Endothelial cell of umbilical vein (primary cell): ENCODE measurements at regions not wholly inside any gene's neighbourhood (a gene's known extent, or its start where the extent isn't known, plus 50 kb on each side); places are given as distances from the start of the nearest gene placed in this dataset.

Experiments
- BruUV-seq: library from RNA; stranded (reverse); fragments of 400-500 nt; replicated peaks from 2 replicates; lab custom pipeline; 2021; lab: Mats Ljungman, UMichigan
- CTCF ChIA-PET: fragments of 300-600, 350-600 bp; sonication (Branson Sonifier 250); formaldehyde crosslinking; loops from one replicate; lab custom pipeline; 2021; ENCODE audit warnings: antibody characterized with exemption, inconsistent platforms; lab: Charles Lee
- POLR2A ChIA-PET: fragments of 300-600, 350-600 bp; sonication (Branson Sonifier 250); formaldehyde crosslinking; loops from one replicate; lab custom pipeline; 2021; ENCODE audit warnings: antibody characterized with exemption, inconsistent platforms; lab: Charles Lee
- DNase-seq: peaks from one replicate; pipeline ENCODE4 v3.0.0-alpha.2; 2011; ENCODE audit warnings: low read depth, low spot score
- FAIRE-seq: peaks from 2 replicates; lab custom pipeline; 2011; peaks lifted over from hg19 to GRCh38; lab: Jason Lieb, UNC
- H2AFZ ChIP-seq: 2 replicates; pipeline ENCODE4 v1.6.0; 2012; ENCODE audit warnings: low read depth, low read length, control low read depth, inconsistent platforms
- H3K27ac ChIP-seq: 2 replicates; pipeline ENCODE4 v1.5.1; 2011; ENCODE audit warnings: low read depth, mild to moderate bottlenecking, control low read depth, low read length, moderate library complexity; ENCODE audit not compliant: insufficient read depth
- H3K27me3 ChIP-seq, 2 experiments: 2 replicates each; pipeline versions ENCODE4 v1.6.0 to v1.6.1; 2011; ENCODE audit warnings: low read length in 2 of 2, mixed read lengths in 1 of 2; ENCODE audit not compliant: control insufficient read depth in 2 of 2, insufficient read depth in 2 of 2
- H3K36me3 ChIP-seq, 2 experiments: 2 replicates in 1 of 2; 3 replicates in 1 of 2; pipeline ENCODE4 v1.5.1; 2011; ENCODE audit warnings: low read length in 2 of 2, mild to moderate bottlenecking in 1 of 2, moderate library complexity in 1 of 2; ENCODE audit not compliant: control insufficient read depth in 2 of 2, insufficient read depth in 2 of 2; ENCODE audit errors: extremely low read depth in 1 of 2
- H3K4me1 ChIP-seq: 3 replicates; pipeline ENCODE4 v1.5.1; 2011; ENCODE audit warnings: mild to moderate bottlenecking, low read length; ENCODE audit not compliant: control insufficient read depth, insufficient read depth; ENCODE audit errors: extremely low read depth
- H3K4me2 ChIP-seq: 2 replicates; pipeline ENCODE4 v1.6.1; 2011; ENCODE audit warnings: low read length, control low read depth, mixed read lengths; ENCODE audit not compliant: insufficient read depth
- H3K4me3 ChIP-seq, 3 experiments: fragments of 200-600 bp in 1 of 3; sonication (generic), shearing (Covaris generic) in 1 of 3; replicated peaks in 1 of 3; 2 replicates each; pipeline ENCODE4 v1.5.1; 2011 to 2016; ENCODE audit warnings: control low read depth in 3 of 3, low read length in 3 of 3, mild to moderate bottlenecking in 2 of 3, inconsistent platforms in 1 of 3, low read depth in 1 of 3, moderate library complexity in 1 of 3; ENCODE audit not compliant: insufficient read depth in 1 of 3
- H3K79me2 ChIP-seq: 2 replicates; pipeline ENCODE4 v1.6.0; 2012; ENCODE audit warnings: low read length, inconsistent platforms; ENCODE audit not compliant: control insufficient read depth, insufficient read depth
- H3K9ac ChIP-seq: replicated peaks from 2 replicates; pipeline ENCODE3; 2011; ENCODE audit warnings: low read length, control low read depth; ENCODE audit not compliant: insufficient read depth; ENCODE audit errors: extremely low read depth
- H3K9me1 ChIP-seq: replicated peaks from 3 replicates; pipeline ENCODE4 v1.6.0; 2011; ENCODE audit warnings: mild to moderate bottlenecking, low read length; ENCODE audit not compliant: control insufficient read depth, insufficient read depth; ENCODE audit errors: extremely low read depth
- H3K9me3 ChIP-seq: replicated peaks from 2 replicates; pipeline ENCODE4 v1.5.1; 2012; ENCODE audit warnings: low read length, inconsistent platforms; ENCODE audit not compliant: control insufficient read depth, insufficient read depth
- H4K20me1 ChIP-seq: replicated peaks from 2 replicates; pipeline ENCODE3; 2011; ENCODE audit warnings: mild to moderate bottlenecking, low read length; ENCODE audit not compliant: control insufficient read depth, insufficient read depth; ENCODE audit errors: extremely low read depth
- EZH2 ChIP-seq: IDR thresholded peaks from 2 replicates; pipeline ENCODE4 v1.6.1; 2012; ENCODE audit warnings: borderline replicate concordance, low read depth, mild to moderate bottlenecking, moderate library complexity, low read length, inconsistent platforms; ENCODE audit not compliant: severe bottlenecking
- FOS ChIP-seq: IDR thresholded peaks from 2 replicates; pipeline ENCODE4 v1.6.1; 2011; ENCODE audit warnings: mild to moderate bottlenecking, low read length, moderate library complexity, borderline replicate concordance; ENCODE audit not compliant: insufficient read depth
- GATA2 ChIP-seq: IDR thresholded peaks from 2 replicates; pipeline ENCODE4 v1.7.0; 2011; ENCODE audit warnings: low read depth, mild to moderate bottlenecking, moderate library complexity, mixed read lengths, low read length; ENCODE audit not compliant: insufficient read length, insufficient read depth
- JUN ChIP-seq: IDR thresholded peaks from 2 replicates; pipeline ENCODE4 v1.6.1; 2011; ENCODE audit warnings: borderline replicate concordance, low read depth; ENCODE audit not compliant: insufficient read length, insufficient read depth
- MAX ChIP-seq: IDR thresholded peaks from 2 replicates; pipeline ENCODE4 v1.6.1; 2011; ENCODE audit not compliant: insufficient read depth, insufficient read length
- MYC ChIP-seq: IDR thresholded peaks from one replicate; pipeline ENCODE4 v1.6.1; 2011; ENCODE audit warnings: mild to moderate bottlenecking, low read depth, low read length
- POLR2A ChIP-seq: IDR thresholded peaks from 2 replicates; pipeline ENCODE4 v1.6.1; 2012; ENCODE audit warnings: low read depth, mild to moderate bottlenecking, control low read depth, low read length
- POLR2AphosphoS5 ChIP-seq: IDR thresholded peaks from 2 replicates; pipeline ENCODE4 v1.6.1; 2012; ENCODE audit warnings: low read depth, mild to moderate bottlenecking, control low read depth, low read length, moderate library complexity; ENCODE audit not compliant: insufficient read depth
- dilution Hi-C: fragments of 300-500 bp; cut with MboI; formaldehyde crosslinking; loops from one replicate; pipeline ENCODE4 v1.15.0; 2019; ENCODE audit warnings: low sequenced_read_pairs; ENCODE audit not compliant: extremely low pct_ligation_motif_present
- intact Hi-C: fragments of 100-400 bp; cut with micrococcal nuclease; formaldehyde crosslinking; loops from one replicate; pipeline ENCODE4 v1.10.0; 2022
- TF ChIP-seq, protein P1 (sequence below), 2 donors: IDR thresholded peaks; 1 replicate in 1 of 2; 2 replicates in 1 of 2; pipeline ENCODE4 v1.5.1; 2011; ENCODE audit warnings: low read length in 2 of 2, mild to moderate bottlenecking in 2 of 2, moderate library complexity in 2 of 2, control low read depth in 1 of 2, inconsistent platforms in 1 of 2, low read depth in 1 of 2; ENCODE audit not compliant: insufficient read depth in 1 of 2; ENCODE audit errors: extremely low read depth in 1 of 2

DNA sequence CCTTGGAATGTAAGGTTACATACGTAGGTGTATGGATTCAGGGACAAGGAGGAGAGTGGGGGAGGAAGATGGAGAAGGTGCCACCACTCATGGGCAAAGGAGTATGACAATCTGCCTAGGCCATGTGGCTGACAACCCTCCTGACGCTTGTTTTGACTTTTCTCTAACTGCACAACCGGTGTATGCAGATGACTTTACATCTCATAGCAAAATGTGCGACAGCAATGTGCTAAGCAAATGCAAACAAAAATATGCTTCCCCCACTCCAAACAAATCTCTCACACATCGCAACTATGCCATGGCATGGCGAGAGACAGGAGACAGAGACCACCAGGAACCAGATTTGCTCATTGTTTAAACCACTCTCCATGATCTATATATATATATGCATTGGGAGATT, 191.8 kb downstream of the BLID start:
- ChIA-PET POLR2A (no interaction called here), CTCF (no interaction called here)
- dilution Hi-C loops (no loop called here), intact Hi-C loops (no loop called here)
- no peak overlapping the region for H3K4me2 ChIP-seq
- no peaks in the 10 kb centered on the region for H4K20me1 ChIP-seq
- H3K9me1 ChIP-seq: no peaks in the 10 kb centered on the region
- peaks cover 3 to 7% of the 10 kb centered on the region in 2 experiments for H3K27me3 ChIP-seq
- no peak overlapping the region for H3K27ac ChIP-seq
- no TSS peak for BruUV-seq
- no peak overlapping the region for H2AFZ ChIP-seq
- DNase-seq (no peak), FAIRE-seq (no peak)
- no peak overlapping the region for H3K4me3 ChIP-seq
- no peak overlapping the region for H3K9ac ChIP-seq
- no peaks in the 10 kb centered on the region for H3K4me1 ChIP-seq
- TF ChIP-seq, protein P1, sequence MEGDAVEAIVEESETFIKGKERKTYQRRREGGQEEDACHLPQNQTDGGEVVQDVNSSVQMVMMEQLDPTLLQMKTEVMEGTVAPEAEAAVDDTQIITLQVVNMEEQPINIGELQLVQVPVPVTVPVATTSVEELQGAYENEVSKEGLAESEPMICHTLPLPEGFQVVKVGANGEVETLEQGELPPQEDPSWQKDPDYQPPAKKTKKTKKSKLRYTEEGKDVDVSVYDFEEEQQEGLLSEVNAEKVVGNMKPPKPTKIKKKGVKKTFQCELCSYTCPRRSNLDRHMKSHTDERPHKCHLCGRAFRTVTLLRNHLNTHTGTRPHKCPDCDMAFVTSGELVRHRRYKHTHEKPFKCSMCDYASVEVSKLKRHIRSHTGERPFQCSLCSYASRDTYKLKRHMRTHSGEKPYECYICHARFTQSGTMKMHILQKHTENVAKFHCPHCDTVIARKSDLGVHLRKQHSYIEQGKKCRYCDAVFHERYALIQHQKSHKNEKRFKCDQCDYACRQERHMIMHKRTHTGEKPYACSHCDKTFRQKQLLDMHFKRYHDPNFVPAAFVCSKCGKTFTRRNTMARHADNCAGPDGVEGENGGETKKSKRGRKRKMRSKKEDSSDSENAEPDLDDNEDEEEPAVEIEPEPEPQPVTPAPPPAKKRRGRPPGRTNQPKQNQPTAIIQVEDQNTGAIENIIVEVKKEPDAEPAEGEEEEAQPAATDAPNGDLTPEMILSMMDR (IDR thresholded peaks at IDR 0.05; ENCODE audit: extremely low read depth in 1 of 2, insufficient read depth in 1 of 2, low read depth in 1 of 2, low read length in 2 of 2): no peak
- no peak for TF ChIP-seq GATA2
- no peak for TF ChIP-seq FOS
- no peak for TF ChIP-seq EZH2
- TF ChIP-seq MYC: no peak
- no peak for TF ChIP-seq POLR2AphosphoS5
- TF ChIP-seq JUN: no peak
- no peak for TF ChIP-seq POLR2A
- no peak for TF ChIP-seq MAX
- no peaks in the 10 kb centered on the region for H3K36me3 ChIP-seq
- no peaks in the 10 kb centered on the region for H3K9me3 ChIP-seq
- no peaks in the 10 kb centered on the region for H3K79me2 ChIP-seq
